CD4-positive, alpha-beta T cell (primary cell): ENCODE measurements at regions not wholly inside any gene's neighbourhood (a gene's known extent, or its start where the extent isn't known, plus 50 kb on each side); places are given as distances from the start of the nearest gene placed in this dataset.

Source experiments
- ATAC-seq: fragments of 200-7000 bp; cut with Tn5 transposase; one replicate; pipeline ENCODE4 v1.10.0; 2022; ENCODE audit warnings: mild to moderate bottlenecking; ENCODE audit not compliant: poor library complexity
- CTCF ChIA-PET: fragments of 350-600 bp; sonication (Branson Sonifier 250); formaldehyde crosslinking; loops from one replicate; lab custom pipeline; 2021; ENCODE audit warnings: antibody characterized with exemption, inconsistent platforms; lab: Charles Lee
- POLR2A ChIA-PET: fragments of 350-600 bp; sonication (Branson Sonifier 250); formaldehyde crosslinking; loops from one replicate; lab custom pipeline; 2021; ENCODE audit warnings: antibody characterized with exemption, inconsistent platforms; lab: Charles Lee
- DNase-seq, 14 experiments: peaks; one replicate each; pipeline ENCODE4 v3.0.0-alpha.2; 2013 to 2020; ENCODE audit warnings: mixed read lengths in 2 of 14
- H3K27ac ChIP-seq, 2 donors: one replicate each; pipeline versions ENCODE4 v1.5.1 to v1.7.0; 2013; ENCODE audit warnings: low read length in 2 of 2, low read depth in 1 of 2, mild to moderate bottlenecking in 1 of 2
- H3K27me3 ChIP-seq, 2 experiments: 1 replicate in 1 of 2; 2 replicates in 1 of 2; pipeline versions ENCODE4 v1.6.1 to v1.7.0; 2013; ENCODE audit warnings: low read length in 2 of 2, control low read depth in 1 of 2, mild to moderate bottlenecking in 1 of 2, moderate library complexity in 1 of 2; ENCODE audit not compliant: insufficient read depth in 2 of 2, control insufficient read depth in 1 of 2
- H3K36me3 ChIP-seq: one replicate; pipeline ENCODE4 v1.6.1; 2013; ENCODE audit warnings: low read length, control low read depth; ENCODE audit not compliant: insufficient read depth
- H3K4me1 ChIP-seq: one replicate; pipeline ENCODE4 v1.6.1; 2013; ENCODE audit warnings: low read length, control low read depth; ENCODE audit not compliant: insufficient read depth
- H3K4me3 ChIP-seq: one replicate; pipeline ENCODE4 v1.5.1; 2013; ENCODE audit warnings: mild to moderate bottlenecking, low read length, moderate library complexity
- H3K9me3 ChIP-seq, 2 experiments: 1 replicate in 1 of 2; 2 replicates in 1 of 2; pipeline versions ENCODE4 v1.6.1 to v1.7.0; 2013; ENCODE audit warnings: low read length in 2 of 2, mild to moderate bottlenecking in 2 of 2, control low read depth in 1 of 2, moderate library complexity in 1 of 2; ENCODE audit not compliant: control insufficient read depth in 1 of 2, insufficient read depth in 1 of 2
- H3K27ac Mint-ChIP-seq: one replicate; pipeline ENCODE4 v1.8.0; 2020; ENCODE audit warnings: mixed read lengths
- H3K27me3 Mint-ChIP-seq: one replicate; pipeline ENCODE4 v1.8.0; 2021; ENCODE audit warnings: mixed read lengths
- H3K36me3 Mint-ChIP-seq: one replicate; pipeline ENCODE4 v1.8.0; 2021; ENCODE audit warnings: low read depth, mixed read lengths
- H3K4me1 Mint-ChIP-seq: one replicate; pipeline ENCODE4 v1.8.0; 2021; ENCODE audit warnings: low read depth, mixed read lengths
- H3K4me3 Mint-ChIP-seq: one replicate; pipeline ENCODE4 v1.8.0; 2020; ENCODE audit warnings: mild to moderate bottlenecking, mixed read lengths
- H3K9me3 Mint-ChIP-seq: one replicate; pipeline ENCODE4 v1.8.0; 2020; ENCODE audit warnings: mixed read lengths
- intact Hi-C, 2 experiments: fragments of 100-400 bp; cut with DNase I in 1 of 2; cut with micrococcal nuclease in 1 of 2; formaldehyde crosslinking; loops; one replicate each; pipeline versions ENCODE4 v1.15.1 to v1.9.0; 2023 to 2025; cut with DNase I, micrococcal nuclease
- TF ChIP-seq, protein P1 (sequence below): fragments of 200-600 bp; IDR thresholded peaks from one replicate; pipeline ENCODE4 v1.8.0; 2022; ENCODE audit warnings: antibody characterized with exemption, mild to moderate bottlenecking

DNA sequence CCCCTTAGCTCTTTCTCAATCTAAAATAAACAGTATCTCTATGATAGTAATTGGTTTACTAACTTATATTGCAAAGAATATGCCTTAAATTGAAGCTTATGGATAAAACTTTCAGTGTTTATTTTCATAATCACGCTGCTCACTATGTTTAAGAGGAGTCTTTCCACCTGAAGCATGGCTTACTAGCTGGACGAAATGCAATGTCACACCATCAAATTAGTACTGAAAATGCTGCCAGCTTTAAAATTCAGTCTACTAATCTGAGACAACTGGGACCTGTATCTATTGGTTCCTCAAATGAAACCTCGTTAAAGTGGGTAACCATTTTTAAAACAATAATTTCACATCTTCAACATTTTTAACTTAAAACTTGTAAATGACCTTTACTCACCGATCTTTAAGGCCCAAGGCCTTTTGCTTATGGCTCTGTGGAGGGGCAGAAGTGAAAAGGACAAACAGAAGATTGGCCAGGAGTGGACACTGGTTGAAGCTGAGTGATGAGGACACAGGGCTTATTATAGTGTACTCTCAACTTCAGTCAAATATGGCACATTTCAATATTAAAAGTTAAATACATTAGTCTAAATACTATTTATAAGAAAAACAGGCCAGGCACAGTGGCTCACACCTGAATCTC, 212.8 kb upstream of the WSB1 start:
- Histone ChIP-seq H3K36me3 (no peaks in the 10 kb centered on the region), H3K27ac (no peak overlapping the region), H3K9me3 (peaks cover 0 to 14% of the 10 kb centered on the region in 2 experiments), H3K4me1 (no peaks in the 10 kb centered on the region), H3K4me3 (no peak overlapping the region), H3K27me3 (no peaks in the 10 kb centered on the region)
- H3K4me3 Mint-ChIP-seq: no peak overlapping the region
- no peaks in the 10 kb centered on the region for H3K4me1 Mint-ChIP-seq
- no peaks in the 10 kb centered on the region for H3K27me3 Mint-ChIP-seq
- ATAC-seq: no peak
- TF ChIP-seq, protein P1, sequence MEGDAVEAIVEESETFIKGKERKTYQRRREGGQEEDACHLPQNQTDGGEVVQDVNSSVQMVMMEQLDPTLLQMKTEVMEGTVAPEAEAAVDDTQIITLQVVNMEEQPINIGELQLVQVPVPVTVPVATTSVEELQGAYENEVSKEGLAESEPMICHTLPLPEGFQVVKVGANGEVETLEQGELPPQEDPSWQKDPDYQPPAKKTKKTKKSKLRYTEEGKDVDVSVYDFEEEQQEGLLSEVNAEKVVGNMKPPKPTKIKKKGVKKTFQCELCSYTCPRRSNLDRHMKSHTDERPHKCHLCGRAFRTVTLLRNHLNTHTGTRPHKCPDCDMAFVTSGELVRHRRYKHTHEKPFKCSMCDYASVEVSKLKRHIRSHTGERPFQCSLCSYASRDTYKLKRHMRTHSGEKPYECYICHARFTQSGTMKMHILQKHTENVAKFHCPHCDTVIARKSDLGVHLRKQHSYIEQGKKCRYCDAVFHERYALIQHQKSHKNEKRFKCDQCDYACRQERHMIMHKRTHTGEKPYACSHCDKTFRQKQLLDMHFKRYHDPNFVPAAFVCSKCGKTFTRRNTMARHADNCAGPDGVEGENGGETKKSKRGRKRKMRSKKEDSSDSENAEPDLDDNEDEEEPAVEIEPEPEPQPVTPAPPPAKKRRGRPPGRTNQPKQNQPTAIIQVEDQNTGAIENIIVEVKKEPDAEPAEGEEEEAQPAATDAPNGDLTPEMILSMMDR: no peak
- intact Hi-C loops: no loop called here
- CTCF ChIA-PET: no interaction called here
- H3K9me3 Mint-ChIP-seq: peaks cover 2% of the 10 kb centered on the region
- no peak overlapping the region for H3K27ac Mint-ChIP-seq
- no peaks in the 10 kb centered on the region for H3K36me3 Mint-ChIP-seq
- no peak for DNase-seq
- POLR2A ChIA-PET: no interaction called here

- DNase-seq (no peak), ATAC-seq (no peak)
- H3K36me3 ChIP-seq: no peaks in the 10 kb centered on the region
- no peak overlapping the region for H3K27ac ChIP-seq
- H3K4me1 ChIP-seq: no peaks in the 10 kb centered on the region
- peaks cover 0 to 18% of the 10 kb centered on the region in 2 experiments for H3K9me3 ChIP-seq
- intact Hi-C loops: no loop called here
- H3K4me3 ChIP-seq: no peak overlapping the region
- TF ChIP-seq, protein P1: no peak
- Mint-ChIP-seq H3K27ac (no peak overlapping the region), H3K4me3 (no peak overlapping the region), H3K36me3 (no peaks in the 10 kb centered on the region), H3K9me3 (peaks cover 2% of the 10 kb centered on the region), H3K4me1 (no peaks in the 10 kb centered on the region), H3K27me3 (no peaks in the 10 kb centered on the region)
- ChIA-PET CTCF (no interaction called here), POLR2A (no interaction called here)
- no peaks in the 10 kb centered on the region for H3K27me3 ChIP-seq
Measured at GRCh38 chr17:27082023-27082774, 211.7 kb upstream of the WSB1 start.

GRCh38 chr17:27082775-27083154, 211.1 kb upstream of the WSB1 start:
- H3K36me3 ChIP-seq: no peaks in the 10 kb centered on the region
- no peaks in the 10 kb centered on the region for H3K4me1 ChIP-seq
- Mint-ChIP-seq H3K27ac (no peak overlapping the region), H3K27me3 (no peaks in the 10 kb centered on the region), H3K4me3 (no peak overlapping the region), H3K4me1 (no peaks in the 10 kb centered on the region), H3K36me3 (no peaks in the 10 kb centered on the region), H3K9me3 (peaks cover 2% of the 10 kb centered on the region)
- DNase-seq (no peak), ATAC-seq (no peak)
- ChIA-PET POLR2A (no interaction called here), CTCF (no interaction called here)
- H3K27me3 ChIP-seq: no peaks in the 10 kb centered on the region
- intact Hi-C loops: no loop called here
- TF ChIP-seq, protein P1: no peak
- no peak overlapping the region for H3K27ac ChIP-seq
- no peak overlapping the region for H3K4me3 ChIP-seq
- peaks cover 0 to 20% of the 10 kb centered on the region in 2 experiments for H3K9me3 ChIP-seq
